Activated CD8-positive, alpha-beta memory T cell treated with anti-CD3 and anti-CD28 coated beads, Interleukin-2, amount 50 U/mL, for 48 hours (primary cell): ENCODE measurements at regions not wholly inside any gene's neighbourhood (a gene's known extent, or its start where the extent isn't known, plus 50 kb on each side); places are given as distances from the start of the nearest gene placed in this dataset.

Experiments used
- DNase-seq: peaks from one replicate; pipeline ENCODE4 v3.0.0-alpha.2; 2020

GRCh38 chr9:87211669-87212068, 264.4 kb upstream of the GAS1 start:
- DNase-seq = no peak

- no peak for DNase-seq
Observed at GRCh38 chr9:87212605-87213021, 265.3 kb upstream of the GAS1 start.

- no peak for DNase-seq
Observed at GRCh38 chr9:87213948-87214347, 266.6 kb upstream of the GAS1 start.

GRCh38 chr9:87214991-87215390, 267.7 kb upstream of the GAS1 start:
- DNase-seq = no peak

GRCh38 chr9:87216036-87216435, 268.7 kb upstream of the GAS1 start:
- no peak for DNase-seq

GRCh38 chr9:87216897-87217455, 269.7 kb upstream of the GAS1 start:
- DNase-seq = no peak

- no peak for DNase-seq
Observed at GRCh38 chr9:87223392-87224246, 274.0 kb upstream of the DAPK1 start.

- no peak for DNase-seq
Observed at GRCh38 chr9:87226896-87227295, 270.8 kb upstream of the DAPK1 start.

- no peak for DNase-seq
Observed at GRCh38 chr9:87227456-87227855, 270.2 kb upstream of the DAPK1 start.

- DNase-seq = no peak
Observed at GRCh38 chr9:87229108-87229507, 268.6 kb upstream of the DAPK1 start.

- no peak for DNase-seq
Observed at GRCh38 chr9:87233431-87233830, 264.2 kb upstream of the DAPK1 start.

GRCh38 chr9:87233899-87234455, 263.7 kb upstream of the DAPK1 start:
- DNase-seq = no peak

- DNase-seq = no peak
Observed at GRCh38 chr9:87234854-87235253, 262.8 kb upstream of the DAPK1 start.

- no peak for DNase-seq
Observed at GRCh38 chr9:87236546-87236945, 261.1 kb upstream of the DAPK1 start.

- DNase-seq = no peak
Observed at GRCh38 chr9:87237336-87237735, 260.3 kb upstream of the DAPK1 start.

- DNase-seq = no peak
Observed at GRCh38 chr9:87238545-87238944, 259.1 kb upstream of the DAPK1 start.

GRCh38 chr9:87239312-87239711, 258.4 kb upstream of the DAPK1 start:
- DNase-seq = no peak

GRCh38 chr9:87243602-87244001, 254.1 kb upstream of the DAPK1 start:
- DNase-seq = no peak

- no peak for DNase-seq
Observed at GRCh38 chr9:87245271-87245670, 252.4 kb upstream of the DAPK1 start.

- no peak for DNase-seq
Observed at GRCh38 chr9:87247097-87247496, 250.6 kb upstream of the DAPK1 start.

- no peak for DNase-seq
Observed at GRCh38 chr9:87249029-87249428, 248.6 kb upstream of the DAPK1 start.

- DNase-seq = no peak
Observed at GRCh38 chr9:87250205-87250604, 247.5 kb upstream of the DAPK1 start.

- DNase-seq = no peak
Observed at GRCh38 chr9:87255431-87256155, 242.1 kb upstream of the DAPK1 start.

- no peak for DNase-seq
Observed at GRCh38 chr9:87256973-87257372, 240.7 kb upstream of the DAPK1 start.
